Activated CD4-positive, alpha-beta memory T cell treated with anti-CD3 and anti-CD28 coated beads, Interleukin-2, amount 10 ng/mL, durations not matched to agents 7 days and 5 days (primary cell): ENCODE measurements at regions not wholly inside any gene's neighbourhood (a gene's known extent, or its start where the extent isn't known, plus 50 kb on each side); places are given as distances from the start of the nearest gene placed in this dataset.

ENCODE experiments used
- CTCF ChIA-PET: fragments of 350-600 bp; sonication (Branson Sonifier 250); formaldehyde crosslinking; loops from one replicate; lab custom pipeline; 2021; ENCODE audit warnings: antibody characterized with exemption, inconsistent platforms; lab: Charles Lee
- POLR2A ChIA-PET: fragments of 350-600 bp; sonication (Branson Sonifier 250); formaldehyde crosslinking; loops from one replicate; lab custom pipeline; 2021; ENCODE audit warnings: antibody characterized with exemption; lab: Charles Lee
- DNase-seq: peaks from one replicate; pipeline ENCODE4 v3.0.0-alpha.2; 2020
- H3K27ac Mint-ChIP-seq: one replicate; pipeline ENCODE4 v1.8.0; 2021; ENCODE audit warnings: mild to moderate bottlenecking, mixed read lengths
- H3K27me3 Mint-ChIP-seq: one replicate; pipeline ENCODE4 v1.8.0; 2021; ENCODE audit warnings: mixed read lengths
- H3K36me3 Mint-ChIP-seq: one replicate; pipeline ENCODE4 v1.8.0; 2021; ENCODE audit warnings: low read depth, mixed read lengths
- H3K4me1 Mint-ChIP-seq: one replicate; pipeline ENCODE4 v1.8.0; 2021; ENCODE audit warnings: mixed read lengths
- H3K4me3 Mint-ChIP-seq: one replicate; pipeline ENCODE4 v1.8.0; 2021; ENCODE audit warnings: mild to moderate bottlenecking, mixed read lengths
- H3K9me3 Mint-ChIP-seq: one replicate; pipeline ENCODE4 v1.8.0; 2021; ENCODE audit warnings: mixed read lengths

- ChIA-PET CTCF (no interaction called here), POLR2A (no interaction called here)
- no peaks in the 10 kb centered on the region for H3K4me1 Mint-ChIP-seq
- no peaks in the 10 kb centered on the region for H3K36me3 Mint-ChIP-seq
- no peaks in the 10 kb centered on the region for H3K9me3 Mint-ChIP-seq
- no peak overlapping the region for H3K4me3 Mint-ChIP-seq
- H3K27ac Mint-ChIP-seq: no peak overlapping the region
- no peaks in the 10 kb centered on the region for H3K27me3 Mint-ChIP-seq
- no peak for DNase-seq
These were observed 59.0 kb upstream of the NUDT12 start for GRCh38 chr5:103621548-103621930.

DNA sequence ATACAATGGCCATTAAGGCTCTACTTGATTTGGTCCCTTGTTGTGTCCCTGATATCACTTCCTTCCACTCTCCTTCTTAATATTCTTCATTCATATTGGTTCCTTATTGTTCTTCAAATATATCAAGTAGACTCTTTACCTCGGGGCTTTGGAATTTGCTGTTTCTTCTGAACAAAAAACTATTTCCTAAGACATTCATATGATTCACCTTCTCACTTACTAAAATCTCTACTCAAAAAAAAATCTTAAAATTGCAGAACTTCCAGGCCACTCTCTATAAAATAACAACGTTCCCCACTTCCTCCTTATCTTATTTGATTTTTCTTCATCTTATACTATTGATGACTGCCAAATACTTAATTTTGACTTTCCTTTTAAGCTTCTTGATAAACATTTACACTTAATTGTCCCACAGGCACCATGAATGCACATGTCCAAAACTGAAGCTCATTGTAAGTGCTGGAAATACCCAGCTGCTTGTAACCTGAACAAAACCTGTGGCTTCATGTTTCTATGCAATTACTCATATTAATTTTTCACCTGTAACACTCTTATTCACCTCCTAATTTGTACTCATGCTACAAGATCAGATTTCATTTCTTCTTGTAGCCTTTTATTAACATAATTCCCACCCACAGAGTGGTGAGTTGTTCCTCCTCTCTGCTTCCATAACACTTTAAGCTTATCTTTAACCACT is 58.4 kb upstream of the NUDT12 start:
- H3K36me3 Mint-ChIP-seq: no peaks in the 10 kb centered on the region
- no peak overlapping the region for H3K4me3 Mint-ChIP-seq

GRCh38 chr5:103617913-103618312 is 55.3 kb upstream of the NUDT12 start:
- no peak overlapping the region for H3K4me3 Mint-ChIP-seq
- POLR2A ChIA-PET: no interaction called here
- CTCF ChIA-PET: no interaction called here

More for the DNA sequence above, 58.4 kb upstream of the NUDT12 start:
- no peak for DNase-seq
- Mint-ChIP-seq H3K4me1 (no peaks in the 10 kb centered on the region), H3K9me3 (no peaks in the 10 kb centered on the region), H3K27me3 (no peaks in the 10 kb centered on the region), H3K27ac (no peak overlapping the region)
- ChIA-PET POLR2A (no interaction called here), CTCF (no interaction called here)

GRCh38 chr5:103617090-103617489 is 54.5 kb upstream of the NUDT12 start:
- no peaks in the 10 kb centered on the region for H3K27me3 Mint-ChIP-seq
- H3K27ac Mint-ChIP-seq: no peak overlapping the region
- H3K9me3 Mint-ChIP-seq: no peaks in the 10 kb centered on the region
- ChIA-PET CTCF (no interaction called here), POLR2A (no interaction called here)
- H3K36me3 Mint-ChIP-seq: no peaks in the 10 kb centered on the region
- H3K4me3 Mint-ChIP-seq: no peak overlapping the region
- no peak for DNase-seq
- no peaks in the 10 kb centered on the region for H3K4me1 Mint-ChIP-seq

More at GRCh38 chr5:103617913-103618312, 55.3 kb upstream of the NUDT12 start:
- no peaks in the 10 kb centered on the region for H3K4me1 Mint-ChIP-seq
- no peaks in the 10 kb centered on the region for H3K27me3 Mint-ChIP-seq
- no peak for DNase-seq
- H3K27ac Mint-ChIP-seq: no peak overlapping the region
- no peaks in the 10 kb centered on the region for H3K9me3 Mint-ChIP-seq
- no peaks in the 10 kb centered on the region for H3K36me3 Mint-ChIP-seq

DNA sequence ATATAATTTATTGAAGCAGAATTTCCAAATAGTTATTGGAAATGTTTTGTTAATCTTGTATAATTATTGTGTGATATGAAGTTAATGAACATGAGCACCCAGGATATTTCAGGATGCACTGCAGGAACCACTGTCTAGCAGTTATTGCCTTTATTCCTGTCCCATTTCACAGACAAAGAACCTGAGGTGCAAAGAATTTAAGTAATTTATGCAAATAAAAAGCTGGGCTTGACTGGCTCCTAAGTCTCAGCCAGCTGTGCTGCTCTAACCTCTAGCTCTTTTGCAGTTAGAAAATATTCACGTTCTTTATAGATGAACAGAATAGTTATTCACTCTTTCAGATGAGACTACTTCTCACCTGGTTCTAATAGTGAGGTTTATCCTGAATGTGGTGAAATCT is 50.0 kb upstream of the NUDT12 start:
- no peak overlapping the region for H3K4me3 Mint-ChIP-seq
- H3K27me3 Mint-ChIP-seq: no peaks in the 10 kb centered on the region
- ChIA-PET POLR2A (no interaction called here), CTCF (no interaction called here)
- no peaks in the 10 kb centered on the region for H3K4me1 Mint-ChIP-seq
- no peak overlapping the region for H3K27ac Mint-ChIP-seq
- H3K36me3 Mint-ChIP-seq: no peaks in the 10 kb centered on the region
- H3K9me3 Mint-ChIP-seq: no peaks in the 10 kb centered on the region
- DNase-seq: no peak
